ENCODE measurements at regions not wholly inside any gene's neighbourhood (a gene's known extent, or its start where the extent isn't known, plus 50 kb on each side); places are given as distances from the start of the nearest gene placed in this dataset.

DNA sequence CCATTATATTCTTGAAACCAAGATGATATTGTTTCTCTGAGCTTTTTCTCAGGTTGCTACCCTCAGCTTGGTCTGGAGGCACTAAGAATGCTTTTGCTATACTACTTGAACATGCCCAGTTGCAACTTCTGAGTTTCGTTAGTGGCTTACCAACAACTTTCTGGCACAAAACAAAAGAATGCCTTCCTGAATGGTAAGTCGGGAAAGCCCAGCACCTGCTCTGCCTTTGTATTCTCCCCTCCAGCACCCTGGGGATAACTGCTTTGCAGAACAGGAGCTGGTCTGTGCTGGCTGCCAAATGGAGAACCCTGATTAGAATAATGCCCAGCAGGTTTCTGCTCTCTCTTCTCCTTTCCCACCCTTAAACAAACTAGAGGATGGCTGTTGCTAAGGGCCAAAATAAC, 149.3 kb downstream of the TGFB2 start:
- H3K27me3 ChIP-seq (ENCODE audit: control insufficient read depth, insufficient read depth, low read length): no peaks in the 10 kb centered on the region
- H3K9ac ChIP-seq (ENCODE audit: low read depth, low read length): no peak overlapping the region
- no peak overlapping the region for H3K4me3 ChIP-seq (ENCODE audit: low read length)
- H3K4me1 ChIP-seq (ENCODE audit: control insufficient read depth, insufficient read depth, low read length): peaks cover 30% of the 10 kb centered on the region
- H3K9me3 ChIP-seq (replicated peaks; ENCODE audit: low read length): no peaks in the 10 kb centered on the region
- H3K4me2 ChIP-seq (ENCODE audit: low read length): no peak overlapping the region
- H3K36me3 ChIP-seq (ENCODE audit: insufficient read depth, low read length): no peaks in the 10 kb centered on the region

DNA sequence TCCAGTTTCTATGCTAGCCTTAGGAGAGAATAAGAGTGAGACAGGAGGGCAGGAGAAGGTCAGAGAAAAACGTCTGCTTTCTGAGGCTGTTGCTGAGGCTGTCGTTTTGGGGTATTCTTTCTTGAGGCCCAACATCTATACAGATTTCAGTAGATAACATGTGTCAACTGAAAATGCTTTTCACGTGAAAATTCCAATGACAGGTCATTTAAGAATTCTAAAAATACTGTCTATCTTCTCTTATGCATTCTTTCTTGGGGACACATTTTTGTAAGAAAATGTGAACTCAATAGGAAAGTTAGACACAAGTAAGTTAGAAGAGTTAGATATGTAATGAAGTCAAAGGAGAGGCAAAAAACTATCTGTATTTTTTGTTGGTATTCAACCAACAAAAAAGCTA, 150.8 kb downstream of the TGFB2 start:
- Histone ChIP-seq H3K4me1 (ENCODE audit: control insufficient read depth, insufficient read depth, low read length) (peaks cover 43% of the 10 kb centered on the region), H3K27me3 (ENCODE audit: control insufficient read depth, insufficient read depth, low read length) (no peaks in the 10 kb centered on the region), H3K4me2 (ENCODE audit: low read length) (no peak overlapping the region), H3K9ac (ENCODE audit: low read depth, low read length) (peak overlapping the region; percentile 60), H3K9me3 (replicated peaks; ENCODE audit: low read length) (no peaks in the 10 kb centered on the region), H3K36me3 (ENCODE audit: insufficient read depth, low read length) (no peaks in the 10 kb centered on the region), H3K4me3 (ENCODE audit: low read length) (no peak overlapping the region)

DNA sequence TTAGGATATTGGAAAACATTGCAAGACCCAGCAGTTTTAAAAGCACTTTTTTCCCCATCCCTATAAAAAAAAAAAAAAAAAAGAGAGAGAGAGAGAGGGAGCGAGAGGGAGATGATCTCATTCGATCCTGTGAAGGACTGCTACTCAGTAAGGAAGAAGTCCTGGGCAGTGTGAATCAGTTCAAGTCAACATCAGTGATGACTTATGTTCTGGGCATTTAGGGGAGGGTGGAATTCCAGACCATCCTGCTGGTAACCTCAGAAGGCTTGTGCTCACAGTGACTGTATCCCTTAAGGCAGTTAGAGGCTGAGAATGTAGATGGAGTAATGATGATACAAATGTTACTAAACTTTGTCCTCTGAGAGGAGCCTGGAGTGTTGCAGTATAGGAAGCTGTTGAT, 151.4 kb downstream of the TGFB2 start:
- Histone ChIP-seq H3K9me3 (replicated peaks; ENCODE audit: low read length) (no peaks in the 10 kb centered on the region), H3K4me1 (ENCODE audit: control insufficient read depth, insufficient read depth, low read length) (peaks cover 47% of the 10 kb centered on the region), H3K9ac (ENCODE audit: low read depth, low read length) (peak overlapping the region; percentile 87), H3K27me3 (ENCODE audit: control insufficient read depth, insufficient read depth, low read length) (no peaks in the 10 kb centered on the region), H3K36me3 (ENCODE audit: insufficient read depth, low read length) (no peaks in the 10 kb centered on the region), H3K4me2 (ENCODE audit: low read length) (peak overlapping the region; percentile 38), H3K4me3 (ENCODE audit: low read length) (no peak overlapping the region)

DNA sequence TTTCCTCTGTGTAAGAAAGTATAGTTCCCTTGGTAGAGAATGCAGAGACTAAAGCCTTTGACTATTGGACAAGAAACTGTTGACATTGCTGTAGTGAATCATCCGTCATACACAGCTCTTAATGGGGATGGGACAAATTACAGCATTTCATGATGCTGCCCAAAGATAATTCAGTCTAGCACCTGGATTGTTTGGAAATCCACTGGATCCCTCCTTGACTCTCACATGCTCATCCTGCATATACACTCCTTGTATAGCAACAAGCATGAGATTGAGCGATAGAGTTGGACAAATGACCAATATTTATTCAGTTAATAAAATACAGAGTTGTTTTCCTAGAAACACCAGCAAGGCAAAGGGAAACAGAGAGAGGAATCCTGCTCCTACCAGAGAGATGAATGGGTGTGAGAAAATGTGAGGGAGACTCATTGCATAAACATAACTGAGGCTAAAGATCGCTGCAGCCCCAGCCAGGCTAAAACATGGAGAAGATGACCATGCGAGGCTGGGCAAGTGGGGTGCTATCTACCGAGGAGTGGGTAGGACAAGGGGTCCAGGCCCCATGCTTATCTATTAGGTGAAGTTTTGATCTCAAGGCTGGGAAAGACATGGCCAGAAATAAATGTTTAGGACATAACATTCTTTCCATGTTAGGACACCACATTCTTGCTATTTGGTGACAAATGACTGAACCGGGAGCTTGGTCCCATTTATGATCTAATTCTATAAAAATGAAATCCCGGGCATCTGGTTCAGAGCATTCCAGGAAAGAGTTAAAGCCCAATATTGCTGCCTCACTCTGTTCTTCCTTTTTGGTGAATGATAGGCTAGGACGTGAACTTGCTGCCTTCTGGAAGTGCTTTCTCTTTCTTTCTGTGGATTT, 153.2 kb downstream of the TGFB2 start:
- peak overlapping the region; percentile 60 for H3K4me3 ChIP-seq (ENCODE audit: low read length)
- H3K4me1 ChIP-seq (ENCODE audit: control insufficient read depth, insufficient read depth, low read length): peaks cover 47% of the 10 kb centered on the region

DNA sequence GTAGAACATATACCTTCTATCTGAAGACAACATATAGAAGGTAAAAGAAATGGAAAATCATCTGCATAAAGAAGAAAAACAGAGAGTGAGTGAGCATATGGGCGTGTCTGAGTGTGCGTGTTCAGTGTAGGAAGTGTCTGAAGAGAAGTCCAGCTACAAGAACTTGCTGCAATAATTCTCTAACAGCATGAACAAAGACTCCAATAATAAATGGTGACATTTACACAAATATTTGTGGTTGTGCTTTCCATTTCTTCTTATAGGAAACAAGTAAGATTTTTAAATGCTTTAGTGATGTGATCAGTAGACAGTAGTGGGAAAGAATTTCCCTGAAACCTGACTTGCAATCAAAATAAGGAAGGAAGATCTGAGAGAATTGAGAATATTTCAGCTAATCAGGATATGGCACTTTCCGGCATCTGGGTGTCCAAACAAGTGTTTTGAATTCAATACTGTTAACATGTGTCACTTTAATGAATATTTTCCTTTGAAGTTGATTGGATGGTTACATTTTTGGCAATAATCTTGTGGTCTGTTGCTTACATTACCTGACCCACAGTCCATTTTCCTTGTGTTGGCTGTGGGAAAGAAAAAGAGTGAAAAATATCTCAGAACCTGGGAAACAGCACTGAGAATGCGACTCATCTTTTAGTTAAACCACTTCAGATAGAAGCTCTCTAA, 154.0 kb downstream of the TGFB2 start:
- peaks cover 47% of the 10 kb centered on the region for H3K4me1 ChIP-seq (ENCODE audit: control insufficient read depth, insufficient read depth, low read length)
- H3K4me2 ChIP-seq (ENCODE audit: low read length): peak overlapping the region; percentile 78
- H3K9me3 ChIP-seq (replicated peaks; ENCODE audit: low read length): no peaks in the 10 kb centered on the region
- H3K27me3 ChIP-seq (ENCODE audit: control insufficient read depth, insufficient read depth, low read length): no peaks in the 10 kb centered on the region
- H3K4me3 ChIP-seq (ENCODE audit: low read length): peak overlapping the region; percentile 60
- H3K36me3 ChIP-seq (ENCODE audit: insufficient read depth, low read length): no peaks in the 10 kb centered on the region
- peak overlapping the region; percentile 87 for H3K9ac ChIP-seq (ENCODE audit: low read depth, low read length)

More for the DNA sequence above, 153.2 kb downstream of the TGFB2 start:
- Histone ChIP-seq H3K4me2 (ENCODE audit: low read length) (peak overlapping the region; percentile 78), H3K9ac (ENCODE audit: low read depth, low read length) (peak overlapping the region; percentile 87), H3K9me3 (replicated peaks; ENCODE audit: low read length) (no peaks in the 10 kb centered on the region), H3K27me3 (ENCODE audit: control insufficient read depth, insufficient read depth, low read length) (no peaks in the 10 kb centered on the region), H3K36me3 (ENCODE audit: insufficient read depth, low read length) (no peaks in the 10 kb centered on the region)

DNA sequence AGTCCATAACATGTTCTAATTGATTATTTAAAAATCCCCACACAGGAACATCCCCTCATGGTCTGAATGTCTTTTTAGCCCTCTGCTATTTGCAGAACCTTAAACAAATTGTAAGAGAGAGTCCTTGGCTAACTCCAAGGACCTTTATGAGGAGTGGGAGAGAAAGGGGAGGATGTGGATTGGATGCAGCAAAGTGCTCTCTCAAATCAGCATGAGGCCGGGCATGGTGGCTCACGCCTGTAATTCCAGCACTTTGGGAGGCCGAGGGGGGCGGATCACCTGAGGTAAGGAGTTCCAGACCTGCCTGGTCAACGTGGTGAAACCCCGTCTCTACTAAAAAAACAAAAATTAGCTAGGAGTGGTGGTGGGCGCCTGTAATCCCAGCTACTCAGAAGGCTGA, 154.8 kb downstream of the TGFB2 start:
- H3K27me3 ChIP-seq (ENCODE audit: control insufficient read depth, insufficient read depth, low read length): no peaks in the 10 kb centered on the region
- peaks cover 47% of the 10 kb centered on the region for H3K4me1 ChIP-seq (ENCODE audit: control insufficient read depth, insufficient read depth, low read length)
- H3K36me3 ChIP-seq (ENCODE audit: insufficient read depth, low read length): no peaks in the 10 kb centered on the region
- H3K4me2 ChIP-seq (ENCODE audit: low read length): peak overlapping the region; percentile 78
- H3K4me3 ChIP-seq (ENCODE audit: low read length): peak overlapping the region; percentile 60
- H3K9me3 ChIP-seq (replicated peaks; ENCODE audit: low read length): no peaks in the 10 kb centered on the region
- H3K9ac ChIP-seq (ENCODE audit: low read depth, low read length): peak overlapping the region; percentile 87

DNA sequence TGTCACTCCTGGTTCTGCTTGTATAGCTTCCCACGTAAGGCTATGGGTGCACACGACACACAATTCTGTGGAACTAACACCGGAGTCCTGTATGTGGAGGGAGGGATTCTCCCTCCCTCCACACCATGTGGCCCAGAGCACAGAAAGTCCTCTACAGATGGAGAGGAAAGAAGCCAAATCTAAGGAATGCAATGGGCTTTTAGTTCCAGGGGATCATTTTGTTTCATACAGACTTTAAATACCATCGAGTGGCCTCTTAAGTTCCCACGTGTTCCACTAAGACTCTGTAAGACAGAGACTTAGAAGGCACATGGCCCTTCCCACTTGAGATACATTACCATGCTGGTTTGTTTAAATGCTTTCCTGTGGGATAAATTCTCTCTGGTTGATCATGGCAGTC, 156.0 kb downstream of the TGFB2 start:
- Histone ChIP-seq H3K4me1 (ENCODE audit: control insufficient read depth, insufficient read depth, low read length) (peaks cover 46% of the 10 kb centered on the region), H3K4me2 (ENCODE audit: low read length) (no peak overlapping the region), H3K36me3 (ENCODE audit: insufficient read depth, low read length) (no peaks in the 10 kb centered on the region), H3K27me3 (ENCODE audit: control insufficient read depth, insufficient read depth, low read length) (no peaks in the 10 kb centered on the region), H3K9ac (ENCODE audit: low read depth, low read length) (peak overlapping the region; percentile 7), H3K9me3 (replicated peaks; ENCODE audit: low read length) (no peaks in the 10 kb centered on the region), H3K4me3 (ENCODE audit: low read length) (no peak overlapping the region)

DNA sequence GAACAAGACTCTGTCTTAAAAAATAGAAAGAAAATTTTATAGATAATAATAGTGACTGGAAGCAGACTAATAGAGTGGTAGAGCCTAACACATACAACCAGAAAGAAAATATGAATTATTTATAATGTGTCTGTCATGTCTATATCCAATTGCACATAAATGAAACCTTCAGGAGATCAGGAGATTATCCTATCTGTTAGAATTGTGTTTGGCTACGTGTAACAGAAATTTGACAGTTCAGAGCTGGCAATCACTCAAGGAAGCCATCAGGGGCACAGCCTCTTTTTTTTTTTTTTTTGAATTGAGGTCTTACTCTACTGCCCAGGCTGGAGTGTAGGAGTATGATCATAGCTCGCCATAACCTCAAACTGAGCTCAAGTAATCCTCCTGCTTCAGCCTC, 157.2 kb downstream of the TGFB2 start:
- Histone ChIP-seq H3K9ac (ENCODE audit: low read depth, low read length) (no peak overlapping the region), H3K36me3 (ENCODE audit: insufficient read depth, low read length) (no peaks in the 10 kb centered on the region), H3K9me3 (replicated peaks; ENCODE audit: low read length) (peaks cover under 1% of the 10 kb centered on the region), H3K4me2 (ENCODE audit: low read length) (no peak overlapping the region), H3K4me3 (ENCODE audit: low read length) (no peak overlapping the region), H3K27me3 (ENCODE audit: control insufficient read depth, insufficient read depth, low read length) (no peaks in the 10 kb centered on the region), H3K4me1 (ENCODE audit: control insufficient read depth, insufficient read depth, low read length) (peaks cover 37% of the 10 kb centered on the region)

DNA sequence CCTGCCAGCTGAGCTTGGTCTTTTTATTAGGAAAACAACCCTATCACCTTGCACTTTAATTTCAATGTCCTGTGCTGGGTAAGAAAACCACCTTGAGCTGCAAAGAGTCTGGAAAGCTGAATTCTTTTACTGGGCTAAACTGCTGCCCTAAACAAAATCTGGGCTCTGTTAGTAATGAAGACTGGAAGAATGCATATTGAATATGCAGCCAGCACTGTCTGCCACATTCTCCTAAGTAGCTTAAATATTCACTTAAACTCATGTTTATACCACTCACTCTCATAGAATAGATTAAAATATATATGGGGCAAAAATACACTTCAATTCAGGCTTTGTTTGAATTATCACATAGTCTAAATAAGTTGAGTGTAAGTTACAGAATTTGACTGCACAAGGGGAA, 158.0 kb downstream of the TGFB2 start:
- H3K4me2 ChIP-seq (ENCODE audit: low read length): no peak overlapping the region
- H3K27me3 ChIP-seq (ENCODE audit: control insufficient read depth, insufficient read depth, low read length): no peaks in the 10 kb centered on the region
- H3K4me3 ChIP-seq (ENCODE audit: low read length): no peak overlapping the region
- H3K9me3 ChIP-seq (replicated peaks; ENCODE audit: low read length): peaks cover 2% of the 10 kb centered on the region
- H3K36me3 ChIP-seq (ENCODE audit: insufficient read depth, low read length): no peaks in the 10 kb centered on the region
- H3K4me1 ChIP-seq (ENCODE audit: control insufficient read depth, insufficient read depth, low read length): peaks cover 30% of the 10 kb centered on the region
- no peak overlapping the region for H3K9ac ChIP-seq (ENCODE audit: low read depth, low read length)

DNA sequence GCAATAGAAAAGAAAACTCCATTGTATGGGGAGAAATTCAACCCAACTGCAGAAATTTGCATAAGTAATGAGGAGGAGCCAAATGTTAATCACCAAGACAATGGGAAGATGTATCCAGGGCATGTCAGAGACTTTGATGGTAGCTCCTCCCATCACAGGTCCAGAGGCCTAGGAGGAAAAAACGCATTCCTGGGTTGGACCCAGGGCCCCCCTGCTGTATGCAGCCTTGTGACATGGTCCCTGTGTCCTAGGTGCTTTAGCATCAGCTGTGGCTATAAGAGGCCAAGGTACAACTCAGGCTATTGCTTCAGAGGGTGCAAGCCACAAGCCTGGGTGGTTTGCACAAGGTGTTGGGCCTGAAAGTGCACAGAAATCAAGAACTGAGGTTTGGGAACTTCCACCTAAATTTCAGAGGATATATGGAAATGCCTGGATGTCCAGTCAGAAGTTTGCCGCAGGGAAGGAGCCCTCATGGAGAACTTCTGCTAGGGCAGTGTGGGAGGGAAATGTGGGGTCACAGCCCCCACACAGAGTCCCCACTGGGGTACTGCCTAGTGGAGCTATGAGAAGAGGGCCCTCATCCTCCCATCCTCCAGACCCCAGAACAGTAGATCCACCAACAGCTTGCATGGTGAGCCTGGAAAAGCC, 162.3 kb downstream of the TGFB2 start:
- Histone ChIP-seq H3K9ac (ENCODE audit: low read depth, low read length) (no peak overlapping the region), H3K4me2 (ENCODE audit: low read length) (no peak overlapping the region), H3K4me1 (ENCODE audit: control insufficient read depth, insufficient read depth, low read length) (no peaks in the 10 kb centered on the region), H3K27me3 (ENCODE audit: control insufficient read depth, insufficient read depth, low read length) (no peaks in the 10 kb centered on the region), H3K36me3 (ENCODE audit: insufficient read depth, low read length) (no peaks in the 10 kb centered on the region), H3K4me3 (ENCODE audit: low read length) (no peak overlapping the region), H3K9me3 (replicated peaks; ENCODE audit: low read length) (peaks cover 2% of the 10 kb centered on the region)

DNA sequence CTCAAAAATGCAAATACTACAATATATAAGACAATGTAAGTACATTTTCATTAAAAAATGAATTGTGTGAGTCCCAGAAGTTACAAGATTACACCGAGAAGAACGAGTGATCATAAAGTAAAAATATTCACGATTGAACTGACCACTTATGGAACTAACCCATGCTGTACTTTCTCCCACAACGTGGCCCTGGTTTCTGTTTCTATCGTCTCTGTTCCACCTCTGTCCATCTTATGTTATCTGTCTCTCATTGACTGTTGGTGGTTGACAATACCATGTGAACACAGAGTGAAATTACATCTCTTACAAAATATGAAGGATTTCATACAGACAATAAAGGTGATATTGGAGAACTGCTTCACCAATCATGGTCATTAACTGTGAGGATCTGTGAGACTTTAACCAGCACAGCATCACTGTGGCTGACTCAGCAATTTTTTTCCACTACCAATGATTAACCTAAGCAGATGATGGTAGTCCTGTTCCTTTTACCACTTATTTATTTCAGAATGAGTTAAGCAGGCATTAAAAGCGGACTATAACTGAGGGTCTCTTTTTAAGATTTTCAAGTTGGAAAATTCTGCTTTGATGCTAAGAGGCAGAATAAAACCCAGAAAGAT, 165.1 kb downstream of the TGFB2 start:
- Histone ChIP-seq H3K9ac (ENCODE audit: low read depth, low read length) (no peak overlapping the region), H3K9me3 (replicated peaks; ENCODE audit: low read length) (peaks cover 2% of the 10 kb centered on the region), H3K4me2 (ENCODE audit: low read length) (no peak overlapping the region), H3K36me3 (ENCODE audit: insufficient read depth, low read length) (no peaks in the 10 kb centered on the region), H3K4me1 (ENCODE audit: control insufficient read depth, insufficient read depth, low read length) (no peaks in the 10 kb centered on the region), H3K27me3 (ENCODE audit: control insufficient read depth, insufficient read depth, low read length) (no peaks in the 10 kb centered on the region), H3K4me3 (ENCODE audit: low read length) (no peak overlapping the region)
